NCI-H460 (cell line): ENCODE measurements at regions not wholly inside any gene's neighbourhood (a gene's known extent, or its start where the extent isn't known, plus 50 kb on each side); places are given as distances from the start of the nearest gene placed in this dataset.
A peak's percentile ranks its signal among the peaks of the same experiment; 100 is the strongest.

ENCODE experiments used
- DNase-seq: peaks from one replicate; pipeline ENCODE4 v3.0.0-alpha.2; 2016; ENCODE audit warnings: low read depth; ENCODE audit errors: extremely low read depth

DNA sequence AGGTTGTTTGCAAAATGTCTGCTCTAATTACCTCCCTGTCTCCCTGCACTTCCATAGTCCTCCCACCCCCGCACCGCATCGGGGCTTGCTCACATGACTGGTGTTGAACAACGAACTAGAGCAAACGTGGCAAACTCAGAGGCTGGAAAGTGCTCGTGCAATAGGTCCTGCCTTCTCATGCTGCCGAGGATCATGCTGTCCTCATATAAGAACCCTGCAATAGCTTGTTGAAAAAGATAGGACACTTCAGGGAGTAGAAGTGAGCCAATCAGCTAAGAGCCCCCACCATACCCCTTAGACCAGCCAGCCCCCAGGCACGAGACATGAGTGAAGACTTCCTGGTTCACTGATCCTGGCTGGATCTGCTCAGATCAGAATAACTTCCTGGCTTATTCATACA, 219.2 kb downstream of the C6orf118 start:
- DNase-seq = no peak

DNA sequence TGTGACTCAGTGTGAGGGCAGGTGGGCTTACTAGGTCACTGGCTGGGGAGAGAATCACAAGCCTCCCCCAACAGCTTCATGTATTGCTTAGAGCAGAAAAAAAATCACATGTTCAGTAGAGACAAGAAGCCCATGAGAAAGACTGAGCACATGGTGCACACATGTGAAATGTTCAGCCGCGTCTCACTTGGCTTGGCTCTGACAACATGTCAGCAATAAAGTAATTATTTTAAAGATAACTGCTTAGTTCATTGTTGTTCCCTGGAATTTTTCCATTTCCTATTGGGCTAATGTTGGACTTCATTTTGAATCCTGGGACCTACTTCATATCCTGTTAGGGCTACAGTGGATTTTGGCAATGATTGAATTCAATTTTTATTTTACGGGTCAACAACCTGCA, 222.6 kb downstream of the C6orf118 start:
- DNase-seq = no peak

DNA sequence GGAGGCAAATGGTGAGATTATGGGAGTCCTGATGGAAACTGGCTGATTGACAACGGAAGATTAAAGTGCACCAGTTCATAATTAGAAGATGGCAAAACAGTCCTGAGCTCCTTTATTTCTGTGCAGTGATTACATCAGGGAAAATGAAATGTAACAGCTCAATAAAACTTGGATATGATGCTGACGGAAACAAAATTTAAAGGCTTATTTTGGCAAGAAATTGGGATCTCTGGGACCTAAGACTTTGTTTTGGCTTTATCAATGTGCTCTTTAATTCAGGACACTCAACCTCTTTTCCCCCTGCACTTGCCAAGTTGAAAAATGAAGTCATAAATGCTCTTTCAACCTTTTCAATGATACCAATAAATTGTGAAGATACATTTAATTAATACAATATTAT, 226.8 kb downstream of the C6orf118 start:
- no peak for DNase-seq

DNA sequence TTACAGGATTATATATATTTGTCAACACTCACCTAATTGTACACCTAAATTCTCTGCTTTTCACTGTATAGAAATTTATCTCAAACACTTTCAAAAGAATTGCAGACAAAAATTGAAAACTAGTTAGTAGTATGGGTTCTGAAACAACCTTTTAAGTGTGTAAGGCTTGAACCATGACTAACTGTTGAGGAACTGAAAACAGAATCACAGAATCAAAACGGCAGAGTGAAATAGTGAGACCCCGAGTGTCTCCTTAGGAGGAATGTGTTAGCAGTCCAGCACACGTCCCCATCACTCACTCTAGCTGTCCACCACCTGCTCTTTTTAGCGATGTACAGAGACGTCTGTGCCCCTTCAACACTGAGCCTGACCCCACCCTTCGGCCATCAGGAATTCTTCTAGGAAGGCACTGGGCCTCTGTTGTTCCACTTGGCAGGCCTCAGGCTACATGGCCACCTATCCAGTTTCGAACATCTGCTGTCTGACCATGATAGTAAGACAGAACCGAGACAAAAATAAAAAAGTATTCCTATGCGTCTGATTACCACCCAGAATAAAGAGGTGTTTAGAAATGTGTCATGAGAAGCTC, 227.4 kb downstream of the C6orf118 start:
- no peak for DNase-seq

DNA sequence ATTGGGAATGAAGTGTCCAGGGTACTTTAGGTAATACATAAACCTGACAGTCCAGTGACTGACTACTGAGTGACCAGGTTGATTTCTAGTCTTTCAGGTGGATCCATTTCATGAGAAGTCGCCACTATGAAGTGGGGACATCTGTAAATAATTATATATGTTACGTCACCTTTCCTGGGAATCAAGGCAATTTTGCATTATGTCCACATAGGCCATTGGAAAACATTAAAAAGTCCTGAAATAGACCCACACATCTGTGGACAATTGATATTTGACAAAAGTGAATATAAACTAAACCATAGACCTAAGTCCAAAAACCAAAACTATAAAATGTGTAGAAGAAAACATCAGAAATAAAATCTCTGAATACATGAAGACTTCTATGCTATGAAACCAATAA, 231.5 kb downstream of the C6orf118 start:
- no peak for DNase-seq

DNA sequence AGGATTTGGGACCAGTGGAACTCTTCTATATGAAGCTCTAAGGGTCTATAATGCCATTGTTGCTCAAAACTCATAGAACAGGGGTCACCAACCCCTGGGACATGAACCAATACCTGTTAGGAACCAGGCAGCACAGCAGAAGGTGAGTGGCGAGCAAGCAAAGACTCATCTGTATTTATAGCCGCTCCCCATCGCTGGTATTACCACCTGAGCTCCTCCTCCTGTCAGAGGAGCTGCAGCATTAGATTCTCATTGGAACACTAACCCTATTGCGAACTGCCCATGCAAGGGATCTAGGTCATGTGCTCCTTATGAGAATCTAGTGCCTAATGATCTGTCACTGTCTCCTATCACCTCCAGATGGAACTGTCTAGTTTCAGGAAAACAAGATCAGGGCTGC, 237.5 kb downstream of the C6orf118 start:
- DNase-seq = no peak

DNA sequence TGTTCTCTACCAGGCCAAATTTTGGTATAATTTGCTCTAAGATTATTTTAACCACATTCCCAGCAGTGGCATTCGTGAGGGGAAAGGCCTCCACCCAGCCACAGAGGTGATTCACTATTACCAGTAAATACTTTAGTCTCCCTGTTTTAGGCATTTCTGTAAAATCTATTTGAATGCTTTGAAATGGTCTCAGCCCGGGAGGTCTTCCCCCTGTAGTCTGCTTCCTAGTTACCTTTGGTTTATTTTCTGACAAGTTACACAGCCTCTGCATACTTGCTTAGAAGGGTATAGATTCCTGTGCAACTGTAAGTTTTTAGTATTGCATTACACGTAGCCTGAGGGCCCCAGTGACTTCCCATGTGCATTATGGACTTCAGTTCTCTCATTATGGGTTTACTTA, 248.7 kb downstream of the C6orf118 start:
- no peak for DNase-seq

DNA sequence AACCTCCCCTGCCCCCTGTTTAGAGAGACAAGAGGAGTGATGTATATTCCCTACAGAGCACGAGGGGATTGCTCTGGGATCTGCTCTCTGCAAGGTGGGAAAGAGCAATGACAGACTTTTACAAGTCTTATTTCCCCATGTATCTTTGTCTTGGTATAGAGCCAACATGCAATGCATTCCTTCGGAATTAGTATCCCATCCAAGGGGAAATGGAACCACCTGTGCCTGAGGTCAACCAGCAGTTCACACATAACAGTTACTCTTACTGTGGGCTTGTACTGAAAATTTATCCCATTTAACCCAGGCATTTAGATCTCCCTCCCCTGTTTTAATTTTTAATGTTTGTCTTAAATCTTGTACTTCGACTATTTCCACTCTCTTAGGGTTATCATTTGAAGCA, 250.4 kb downstream of the C6orf118 start:
- DNase-seq = no peak

DNA sequence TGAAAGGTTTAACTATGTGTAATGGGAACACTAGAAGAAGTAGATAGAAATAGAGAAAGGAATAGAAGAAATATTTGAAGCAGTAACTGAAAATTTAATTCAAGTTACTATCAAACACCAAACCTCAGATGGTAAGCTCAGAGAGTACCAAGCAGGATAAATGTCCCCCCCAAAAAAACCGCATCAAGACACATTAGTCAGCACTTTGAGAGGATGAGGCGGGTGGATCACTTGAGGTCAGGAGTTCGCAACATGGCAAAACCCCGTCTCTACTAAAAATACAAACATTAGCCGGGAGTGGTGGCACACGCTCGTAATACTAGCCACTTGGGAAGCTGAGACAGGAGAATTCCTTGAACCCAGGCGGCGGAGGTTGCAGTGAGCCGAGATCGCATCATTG, 253.1 kb downstream of the C6orf118 start:
- DNase-seq = no peak

DNA sequence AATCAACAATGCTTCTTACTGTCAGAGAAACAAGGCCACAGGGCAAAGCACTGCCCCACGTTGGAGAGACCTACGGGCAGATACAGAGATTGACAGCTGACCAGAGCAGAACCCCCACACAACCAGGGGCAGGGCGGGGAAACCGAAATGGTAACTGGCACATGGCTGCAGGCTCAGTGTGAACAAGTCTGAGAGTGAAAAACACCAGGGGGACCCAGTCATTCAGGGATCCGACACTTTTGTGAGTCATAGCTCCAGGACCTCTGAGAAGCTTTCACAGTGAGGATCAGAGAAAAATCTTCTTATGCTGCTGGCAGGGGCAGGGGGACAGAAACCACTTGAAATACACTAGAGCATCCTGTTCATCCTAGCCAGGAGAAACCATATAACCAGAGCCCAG, 254.2 kb downstream of the C6orf118 start:
- DNase-seq = no peak

DNA sequence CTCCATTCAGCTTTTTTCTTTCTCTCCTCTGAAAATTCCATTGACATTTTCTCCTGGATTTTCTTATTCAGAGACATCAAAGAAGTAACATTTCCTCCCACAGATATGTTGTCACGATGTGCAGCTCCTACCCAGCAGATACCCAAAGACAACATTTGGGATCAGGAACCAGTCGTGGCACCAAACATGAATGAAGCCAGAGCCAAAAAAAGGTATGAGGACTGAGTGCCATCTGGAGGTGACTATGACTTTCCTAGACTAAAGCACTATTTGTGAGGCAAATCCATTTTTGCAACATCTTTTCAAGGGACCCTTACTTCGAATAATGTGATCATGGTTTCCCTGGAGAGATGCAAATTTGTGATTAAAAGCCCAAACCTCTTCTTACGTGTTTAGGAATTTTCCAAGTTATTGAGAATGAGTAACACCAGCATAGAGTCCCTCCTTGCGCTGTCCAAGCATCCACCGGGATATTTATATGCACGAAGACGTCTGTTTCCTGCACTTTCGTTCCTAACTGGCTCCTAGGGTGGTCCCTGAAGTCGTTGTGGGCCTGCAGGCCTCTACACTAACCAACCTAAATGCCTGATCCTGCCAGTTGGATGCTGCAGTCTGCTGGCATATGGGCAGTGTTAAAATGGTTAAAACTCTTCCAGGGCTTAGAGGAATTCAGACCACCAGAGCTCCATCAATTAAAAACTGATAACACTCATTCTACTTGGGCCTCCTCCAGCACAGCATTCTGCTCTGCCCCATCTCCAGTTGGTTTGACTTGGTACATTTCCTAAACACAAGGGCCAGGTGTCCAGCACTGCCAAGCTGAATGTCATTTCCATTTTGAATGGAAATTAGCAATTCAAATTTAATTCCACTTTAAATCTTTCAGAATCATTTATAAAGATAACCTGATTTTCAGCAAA, 256.6 kb downstream of the C6orf118 start:
- no peak for DNase-seq

DNA sequence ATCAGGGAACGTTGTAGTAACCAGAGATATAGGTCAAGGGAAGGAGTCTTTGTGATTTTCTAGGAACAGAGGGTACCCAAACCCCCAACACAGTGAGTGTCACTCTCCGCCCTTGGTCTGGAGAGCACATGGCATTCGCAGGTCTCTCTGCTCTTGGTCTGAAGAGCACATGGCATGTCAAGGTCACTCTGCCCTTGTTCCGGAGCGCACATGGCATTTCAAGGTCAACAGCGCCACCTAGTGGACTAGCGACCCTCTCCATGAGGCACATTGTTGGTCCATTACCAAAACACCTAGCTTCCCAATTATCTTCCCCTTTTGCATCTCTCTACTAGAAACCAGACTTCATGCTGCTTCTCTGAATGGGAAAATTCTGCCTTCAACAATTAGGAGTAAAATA, 260.0 kb downstream of the C6orf118 start:
- DNase-seq = peak; percentile 6

DNA sequence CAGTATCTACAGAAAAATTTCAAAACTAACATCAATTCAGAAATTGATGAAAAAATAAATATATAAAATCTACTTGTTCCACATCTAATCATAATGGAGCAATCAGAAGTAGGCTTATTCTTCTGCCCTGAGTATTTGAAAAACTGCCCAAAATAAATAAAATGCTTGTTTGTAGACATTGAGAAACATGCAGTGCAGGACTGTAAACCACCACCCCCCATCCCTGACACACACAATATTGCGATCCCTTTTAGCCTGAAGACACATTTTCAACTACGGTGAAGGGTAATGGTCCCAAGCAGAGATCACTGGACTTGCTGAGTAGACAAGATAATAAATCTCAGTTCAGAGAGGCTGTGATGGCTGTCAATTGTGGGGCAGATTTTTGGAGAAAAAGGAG, 261.5 kb downstream of the C6orf118 start:
- no peak for DNase-seq

DNA sequence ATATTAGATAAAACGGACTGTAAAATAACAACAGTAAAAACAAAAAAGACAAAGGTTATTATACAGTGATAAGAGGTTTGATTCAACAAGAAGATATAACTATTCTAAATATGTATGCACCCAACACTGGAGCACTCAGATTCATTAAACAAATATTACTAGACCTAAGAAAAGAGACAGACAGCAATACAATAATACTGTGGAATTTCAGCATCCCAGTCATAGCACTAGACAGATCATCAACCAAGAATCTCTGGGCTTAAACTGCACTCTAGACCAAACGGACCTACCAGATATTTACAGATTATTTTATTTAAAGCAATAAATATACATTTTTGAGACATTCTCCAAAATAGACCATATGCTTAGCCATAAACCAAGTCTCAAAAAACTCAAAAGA, 263.8 kb downstream of the C6orf118 start:
- DNase-seq = no peak

DNA sequence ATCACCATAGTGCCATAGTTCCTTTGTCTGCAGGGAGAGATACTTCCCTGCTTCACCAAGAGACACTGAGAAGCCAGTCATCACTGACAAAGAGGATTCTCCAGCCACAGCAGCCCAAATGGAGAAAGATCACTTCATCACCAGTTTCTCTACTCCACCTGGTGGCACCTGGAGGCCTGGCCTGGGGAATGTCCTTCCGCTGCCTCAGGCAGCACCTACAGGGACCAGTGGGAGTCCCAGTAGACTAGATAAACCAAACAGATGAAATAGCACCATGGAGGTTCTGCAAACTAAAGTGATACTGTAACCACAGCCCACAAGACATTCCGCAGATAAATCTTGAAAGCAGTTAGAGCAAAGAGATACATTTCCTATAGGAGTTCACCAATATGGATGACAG, 266.5 kb downstream of the C6orf118 start:
- no peak for DNase-seq

DNA sequence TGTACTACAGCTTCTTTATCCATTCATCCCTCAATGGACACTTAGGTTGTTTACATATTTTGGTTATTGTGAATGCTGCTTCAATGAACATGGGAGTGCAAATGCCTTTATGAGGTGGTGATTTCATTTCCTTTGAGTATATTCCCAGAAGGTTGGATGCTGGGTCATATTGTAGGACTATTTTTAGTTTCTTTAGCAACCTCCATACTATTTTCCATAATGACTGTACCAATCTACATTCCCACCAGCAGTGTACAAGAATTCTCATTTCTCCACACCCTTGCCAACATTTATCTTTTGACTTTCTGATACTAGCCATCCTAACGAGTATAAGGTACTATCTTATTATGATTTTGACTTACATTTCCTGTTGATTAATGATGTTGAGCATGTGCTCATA, 269.0 kb downstream of the C6orf118 start:
- DNase-seq = no peak

DNA sequence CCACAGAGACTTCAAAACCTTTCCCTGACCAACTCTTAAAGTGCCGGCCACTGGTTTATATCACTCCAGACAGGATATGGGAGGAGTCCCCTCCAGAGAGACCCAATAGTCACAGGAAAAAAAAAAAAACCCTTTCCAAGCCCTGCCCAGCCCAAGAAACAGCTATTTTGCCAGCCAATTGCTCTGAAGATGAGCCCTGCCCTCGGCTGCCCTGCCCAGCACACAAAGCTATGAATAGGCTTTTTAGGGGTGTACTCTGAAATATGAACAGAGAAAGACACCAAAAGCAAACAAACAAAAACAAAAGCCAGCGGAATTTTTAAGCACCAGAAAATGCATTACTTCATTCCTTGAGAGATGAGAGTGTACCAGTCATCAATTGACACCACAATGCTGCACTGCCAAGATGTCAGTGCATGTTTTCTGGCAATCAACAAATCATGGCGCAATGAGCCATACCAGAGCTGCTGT, 275.1 kb downstream of the C6orf118 start:
- no peak for DNase-seq

DNA sequence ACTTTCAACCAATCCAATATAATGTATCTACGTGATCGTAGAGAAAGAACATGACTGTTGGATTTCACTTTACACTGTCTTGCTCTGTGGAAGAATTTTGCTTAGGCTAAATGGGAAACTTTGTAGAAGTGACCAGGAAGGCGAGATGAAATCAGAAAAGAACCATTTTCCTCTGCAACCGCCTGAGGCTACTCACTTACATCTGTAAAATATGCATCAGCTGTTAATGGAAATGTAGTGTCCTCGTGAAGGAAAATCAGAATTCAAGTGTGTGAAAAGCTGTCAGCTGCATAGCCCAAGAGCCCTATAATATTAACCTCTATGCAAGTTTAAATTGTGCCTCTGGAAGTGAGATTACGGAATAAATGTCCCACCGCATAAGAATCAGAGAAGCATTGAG, 277.9 kb downstream of the C6orf118 start:
- no peak for DNase-seq

DNA sequence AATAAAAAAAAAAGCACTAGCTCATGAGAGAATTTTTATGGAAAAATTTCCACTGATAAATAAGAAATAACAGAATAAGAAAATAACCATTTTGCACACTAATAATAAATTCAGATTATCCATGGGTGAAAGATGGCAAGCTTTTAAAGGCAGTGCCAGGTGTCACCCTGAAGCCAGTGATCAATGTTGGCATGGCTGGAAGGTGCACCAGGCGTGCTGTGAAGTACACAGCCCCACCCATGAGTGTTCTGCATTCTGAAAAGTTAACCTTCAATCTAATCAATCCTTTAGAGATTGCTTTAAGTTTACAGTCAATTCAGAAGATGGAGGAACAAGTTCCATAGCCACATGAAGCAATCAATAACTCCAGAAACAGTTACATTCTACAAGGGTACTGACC, 284.4 kb downstream of the C6orf118 start:
- DNase-seq = no peak

DNA sequence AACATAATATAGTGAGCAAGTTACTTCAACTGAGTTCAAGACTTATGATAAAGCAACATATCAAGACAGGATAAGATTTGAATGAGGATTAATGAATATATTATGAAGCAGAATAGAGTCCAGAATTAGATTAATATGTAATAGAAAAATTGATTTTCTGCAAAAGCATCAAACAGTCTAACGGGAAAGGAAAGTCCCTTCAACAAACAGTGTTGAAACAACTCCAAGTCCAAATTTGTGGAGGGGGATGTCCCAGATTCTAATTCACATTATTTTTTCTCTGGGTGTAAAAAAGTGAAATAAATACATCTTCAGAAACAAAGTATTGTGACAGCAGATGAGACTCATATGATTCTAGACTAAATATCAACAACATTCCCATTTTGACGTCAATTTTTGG, 289.7 kb downstream of the C6orf118 start:
- no peak for DNase-seq

DNA sequence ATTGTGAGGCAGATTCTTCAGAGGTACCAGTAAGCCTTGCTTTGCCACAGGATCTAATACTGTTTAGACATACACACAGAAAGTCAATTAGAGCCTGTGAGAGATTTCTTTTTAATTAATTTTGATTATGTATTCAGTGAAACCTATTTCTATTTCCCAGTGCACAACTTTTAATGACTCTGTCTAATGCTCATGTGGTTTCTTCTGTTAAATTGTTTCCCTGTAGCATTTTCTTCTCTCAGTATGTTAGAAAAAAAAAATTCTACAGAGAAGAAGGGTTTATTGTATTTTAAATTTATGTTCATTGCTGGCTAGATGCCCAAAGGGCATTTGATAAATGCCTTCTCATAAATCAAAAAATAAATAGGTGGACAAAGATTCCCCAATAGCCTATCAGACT, 293.7 kb downstream of the C6orf118 start:
- no peak for DNase-seq

DNA sequence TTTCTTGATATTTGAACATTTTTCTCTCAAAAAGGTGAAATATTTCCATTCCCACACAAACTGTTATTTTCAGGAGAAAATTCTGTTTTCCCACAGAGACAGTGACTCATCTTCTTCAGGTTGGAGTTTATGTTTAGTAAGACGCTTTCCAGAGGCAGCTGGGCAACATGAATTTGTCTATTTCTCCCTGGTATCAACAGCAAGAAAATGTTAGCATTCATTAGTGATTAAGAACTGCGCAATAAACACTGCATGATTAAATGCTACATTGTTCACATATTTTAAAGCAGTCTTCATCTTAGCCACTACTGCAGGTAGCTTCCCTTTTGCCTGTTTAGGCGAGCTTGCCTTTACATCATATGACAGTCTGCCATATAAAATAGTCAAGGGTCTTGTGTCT, 295.7 kb downstream of the C6orf118 start:
- DNase-seq = no peak
